HG03045 (cell line): ENCODE measurements at regions not wholly inside any gene's neighbourhood (a gene's known extent, or its start where the extent isn't known, plus 50 kb on each side); places are given as distances from the start of the nearest gene placed in this dataset.

Experiments
- ATAC-seq: cut with Tn5 transposase; IDR thresholded peaks from one replicate; pipeline ENCODE4 v1.9.1; 2021; ENCODE audit warnings: mild to moderate bottlenecking, moderate library complexity; ENCODE audit not compliant: unreplicated experiment

- no peak for ATAC-seq
These were observed 1015.7 kb downstream of the TUSC7 start for GRCh38 chr3:117725314-117725713.

- no peak for ATAC-seq
These were observed 1017.2 kb downstream of the TUSC7 start for GRCh38 chr3:117726776-117727175.

GRCh38 chr3:117728226-117728625 lies 1018.6 kb downstream of the TUSC7 start:
- ATAC-seq = no peak

DNA sequence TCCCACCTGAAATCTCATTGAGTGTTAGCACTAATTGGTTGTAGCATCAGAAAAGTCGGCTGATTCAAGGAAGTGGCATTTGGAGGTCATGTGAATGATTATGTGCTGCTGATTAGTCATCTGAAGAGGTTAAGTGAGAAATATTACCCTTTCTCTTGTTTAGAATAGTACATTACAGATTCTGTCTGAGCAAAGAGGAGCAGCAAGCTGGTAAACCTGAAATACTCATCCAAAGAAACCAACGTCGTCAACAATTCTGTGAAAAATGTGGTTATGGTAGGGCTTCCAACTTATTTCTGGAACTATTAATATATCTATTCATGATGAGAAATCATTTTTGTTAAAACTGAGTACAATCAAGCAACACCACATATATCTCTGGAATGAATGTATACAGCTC lies 1024.9 kb downstream of the TUSC7 start:
- no peak for ATAC-seq

DNA sequence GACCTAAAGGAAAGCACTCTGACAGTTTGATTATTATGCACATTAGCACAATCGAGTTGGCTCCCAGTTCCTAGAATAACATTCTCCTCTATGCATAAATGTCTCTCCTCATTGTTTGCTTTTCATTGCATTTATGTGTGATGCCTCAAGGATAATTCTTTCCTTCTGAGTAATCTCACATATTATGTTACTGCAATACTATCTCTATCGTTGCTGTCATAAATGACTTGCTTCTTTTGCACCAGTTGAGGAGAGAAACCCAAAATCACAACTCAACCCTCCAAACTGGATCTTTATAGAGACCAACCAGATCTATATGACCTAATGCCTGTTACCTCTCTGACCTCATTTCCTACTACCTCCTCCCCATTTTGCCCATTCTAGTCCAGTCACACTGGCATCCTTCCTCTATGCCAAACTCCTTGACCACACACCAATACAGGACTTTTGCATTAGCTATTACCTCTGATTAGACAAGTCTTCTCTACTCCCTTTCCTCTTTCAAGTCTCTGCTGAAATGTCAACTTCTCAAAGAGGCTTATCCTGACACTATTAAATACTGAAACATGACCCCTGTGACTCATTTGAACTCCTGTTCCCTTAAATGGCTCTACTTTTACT lies 1026.0 kb downstream of the TUSC7 start:
- no peak for ATAC-seq

- no peak for ATAC-seq
These were observed 1027.3 kb downstream of the TUSC7 start for GRCh38 chr3:117736846-117737245.

DNA sequence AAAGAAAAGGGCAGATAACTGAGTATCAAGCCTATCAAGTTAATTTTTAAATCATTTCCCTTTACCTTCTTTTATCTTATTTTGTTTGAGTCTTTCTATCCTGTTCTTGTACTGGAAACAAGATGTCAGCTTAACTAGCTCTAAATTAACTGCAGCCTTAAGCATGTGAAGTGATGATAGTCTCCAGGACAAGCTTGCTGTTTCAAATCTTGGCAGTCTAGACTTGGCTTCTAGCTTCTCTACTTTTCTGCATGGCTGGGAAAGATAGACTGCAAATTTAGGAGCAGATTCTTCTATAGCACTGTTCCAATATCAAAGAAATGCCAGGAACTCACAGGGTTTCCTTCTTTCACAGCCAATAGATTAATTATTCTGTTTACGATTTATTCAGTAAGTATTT lies 1034.4 kb downstream of the TUSC7 start:
- no peak for ATAC-seq

DNA sequence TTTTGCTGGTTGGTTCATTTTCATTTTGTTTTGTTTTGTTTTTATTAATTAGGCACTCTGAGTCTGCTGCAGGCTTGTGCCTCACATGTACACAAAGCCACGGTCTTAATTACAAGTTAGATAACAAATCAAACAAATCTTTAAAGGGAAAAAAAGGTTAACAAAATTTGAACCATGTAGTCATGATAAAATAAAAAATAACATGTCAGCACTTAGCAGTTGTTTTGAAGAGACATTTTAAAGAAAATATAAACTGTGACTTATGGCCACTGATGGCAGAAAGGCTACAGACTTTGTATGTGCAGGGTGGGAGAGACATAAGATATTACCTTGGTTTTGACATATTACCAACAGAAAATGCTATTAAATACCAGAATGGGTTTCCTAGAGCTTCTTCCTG lies 1035.4 kb downstream of the TUSC7 start:
- no peak for ATAC-seq

DNA sequence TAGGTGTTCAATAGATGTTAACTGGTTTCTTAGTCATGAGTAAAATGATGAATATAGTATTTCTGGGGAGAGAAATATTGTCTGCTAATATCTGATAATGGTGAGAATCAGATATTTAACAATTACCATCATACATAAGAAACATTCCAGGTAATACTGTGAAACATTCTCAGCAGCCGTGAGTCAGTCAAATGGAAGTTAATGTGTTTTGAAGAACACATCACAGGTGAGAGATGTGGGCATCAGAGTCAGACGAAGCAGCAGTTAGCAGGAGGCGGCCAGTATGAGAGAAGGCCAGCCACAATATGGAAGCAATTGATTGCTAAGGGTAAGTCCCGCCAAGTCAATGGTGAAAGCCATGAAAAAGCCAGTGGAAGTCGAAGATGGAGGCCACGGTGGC lies 1035.9 kb downstream of the TUSC7 start:
- ATAC-seq = no peak

DNA sequence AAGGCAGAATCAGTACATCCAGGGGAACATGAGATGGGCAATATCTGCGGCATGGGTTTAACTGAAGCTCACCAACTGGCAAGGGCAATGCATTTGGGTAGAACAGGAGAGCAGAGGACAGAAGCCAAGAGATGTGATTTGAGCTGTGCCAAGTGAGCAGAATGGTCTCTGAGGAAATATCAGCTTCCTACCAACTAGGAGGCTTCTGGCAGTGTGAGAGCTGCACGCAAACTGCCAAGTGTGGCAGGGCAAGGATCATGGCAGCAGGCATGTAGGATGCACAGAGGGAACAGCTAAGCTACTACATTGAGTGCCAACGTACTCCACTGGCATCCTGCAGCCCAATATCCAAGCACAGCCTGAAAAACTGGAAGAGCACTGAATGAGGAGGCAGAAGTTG lies 1036.5 kb downstream of the TUSC7 start:
- ATAC-seq = no peak

DNA sequence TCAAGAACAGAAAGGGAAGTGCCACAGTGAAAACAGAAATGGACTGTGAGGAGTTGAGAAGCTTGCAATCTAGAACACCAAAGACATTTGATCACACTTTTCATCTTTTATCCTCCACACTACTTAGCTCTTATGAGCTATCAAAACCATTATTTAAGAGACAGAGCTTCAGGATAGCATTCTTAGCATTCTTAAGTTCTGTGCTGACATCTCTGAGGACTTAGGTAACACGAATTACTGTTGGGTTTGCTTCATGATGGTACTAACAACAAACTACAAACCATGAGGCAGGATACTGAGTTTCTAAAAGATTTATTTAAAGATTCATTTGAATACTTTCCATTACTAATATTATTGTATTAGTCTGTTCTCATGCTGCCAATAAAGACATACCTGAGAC lies 1038.6 kb downstream of the TUSC7 start:
- no peak for ATAC-seq

- ATAC-seq = no peak
These were observed 1041.2 kb downstream of the TUSC7 start for GRCh38 chr3:117750674-117751269.

GRCh38 chr3:117751651-117752050 lies 1042.1 kb downstream of the TUSC7 start:
- ATAC-seq = no peak

DNA sequence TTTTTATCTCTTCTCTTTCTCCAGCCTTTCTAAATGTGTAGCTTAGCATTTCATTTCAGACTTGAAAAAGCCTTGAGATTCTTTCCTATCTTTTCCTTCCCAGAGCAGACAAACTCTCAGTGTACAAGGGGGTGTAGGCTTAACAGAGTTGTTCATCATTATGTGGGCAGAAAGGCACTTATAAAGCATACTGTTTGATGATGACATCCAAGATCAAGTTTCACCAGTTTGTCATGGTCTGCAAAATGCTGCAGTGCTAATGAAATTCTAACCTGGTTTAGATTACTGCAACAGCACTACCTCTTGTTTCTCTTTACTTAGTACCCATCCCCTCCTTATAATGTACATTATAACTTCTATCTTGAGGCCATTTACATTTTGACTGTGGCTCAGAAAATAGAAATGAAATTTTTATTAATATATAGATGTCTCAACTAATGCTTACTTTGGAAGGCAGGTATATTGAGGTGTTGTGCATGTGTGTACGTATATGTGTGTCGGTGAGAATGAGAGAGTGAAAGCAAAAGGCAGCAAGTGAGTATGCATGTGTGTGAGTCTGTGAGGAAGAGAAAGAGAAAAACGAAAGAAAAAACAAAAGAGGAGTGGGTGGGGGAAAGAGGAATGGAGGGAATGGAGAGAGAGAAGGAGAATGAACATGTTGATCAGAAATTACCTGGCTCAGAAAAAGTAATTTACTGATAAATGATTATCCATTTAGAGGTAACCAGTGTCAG lies 1043.6 kb downstream of the TUSC7 start:
- ATAC-seq = no peak

GRCh38 chr3:117754058-117754457 lies 1044.5 kb downstream of the TUSC7 start:
- no peak for ATAC-seq

DNA sequence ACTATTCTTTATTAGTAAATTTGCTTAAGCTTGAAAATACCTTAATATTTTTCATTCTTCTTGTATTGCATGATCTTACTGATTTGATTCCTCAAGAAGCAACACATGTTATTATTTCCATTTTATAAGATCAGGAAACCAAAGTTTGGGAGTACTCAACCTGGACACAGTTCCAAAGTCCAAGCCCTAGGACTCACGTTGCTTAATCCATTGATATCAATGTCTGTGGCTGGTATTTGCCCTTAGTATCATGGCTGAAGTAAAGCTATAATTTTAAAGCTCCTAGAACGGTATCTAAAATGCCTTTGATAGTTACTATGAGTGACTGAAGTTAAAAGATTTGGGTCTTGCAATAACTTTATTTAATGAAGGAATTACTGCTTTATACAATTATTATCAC lies 1045.3 kb downstream of the TUSC7 start:
- ATAC-seq = no peak

- no peak for ATAC-seq
These were observed 1047.0 kb downstream of the TUSC7 start for GRCh38 chr3:117756563-117756962.

DNA sequence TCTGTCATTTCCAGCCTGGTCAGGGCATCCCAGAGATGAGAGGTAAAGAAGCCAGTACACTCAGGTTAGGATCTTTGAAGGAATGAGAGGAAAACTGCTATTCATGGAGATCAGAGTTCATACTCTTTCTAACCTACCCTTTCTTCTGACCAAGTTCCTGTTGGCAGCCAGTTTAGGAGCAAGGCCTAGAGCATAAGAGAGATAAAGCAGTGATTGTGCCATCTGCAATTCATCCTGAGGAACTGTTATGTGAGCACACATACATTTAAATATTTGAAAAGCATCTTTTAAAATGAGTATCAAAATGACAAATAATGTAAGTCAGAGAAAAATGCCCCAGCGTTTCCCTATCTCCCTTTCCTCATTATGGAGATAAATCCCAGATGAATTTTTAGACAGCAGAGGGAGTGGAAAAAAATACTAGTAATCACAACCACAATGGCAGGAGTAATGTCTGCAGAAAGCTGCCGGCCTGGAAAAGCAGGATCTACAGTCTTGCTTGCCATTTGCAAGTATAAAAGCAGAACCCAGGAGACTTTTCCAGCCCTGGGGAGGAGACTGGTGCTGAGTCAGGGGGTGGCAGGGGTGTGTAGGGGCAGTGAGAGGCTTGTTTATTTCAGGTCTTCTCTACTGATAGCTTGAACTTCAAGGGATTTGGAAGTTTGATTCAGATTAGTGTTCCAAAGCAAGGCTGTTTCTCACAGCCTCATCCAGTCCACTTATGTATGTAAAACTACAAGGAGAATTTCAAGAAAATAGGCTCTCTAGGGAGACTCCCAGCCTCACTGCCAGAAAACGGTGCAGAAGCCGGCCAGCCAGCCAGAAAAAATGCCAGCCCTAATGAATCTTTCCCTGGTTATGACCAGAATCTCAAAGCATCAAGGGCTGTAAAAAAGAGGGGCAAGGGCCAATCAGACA lies 1052.4 kb downstream of the TUSC7 start:
- no peak for ATAC-seq

DNA sequence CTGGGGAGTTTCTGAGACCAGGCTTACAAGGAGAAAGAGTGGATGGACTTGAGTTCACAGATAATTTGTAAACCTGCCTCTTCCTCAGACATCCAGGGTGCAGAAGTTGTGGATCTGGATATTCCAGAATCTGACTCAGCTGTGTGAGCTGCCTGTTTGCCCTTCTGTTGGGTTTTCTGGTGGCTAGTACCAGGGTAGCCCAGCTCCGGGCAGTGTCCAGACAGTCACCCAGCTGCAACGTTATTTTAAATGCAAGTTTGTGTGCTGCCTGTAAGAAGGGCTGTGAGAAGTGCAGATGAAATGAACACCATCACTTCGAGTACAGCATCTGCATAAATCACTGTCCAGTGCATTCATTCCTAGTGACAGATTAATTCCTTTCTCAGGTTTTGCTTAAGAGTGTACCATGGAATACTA lies 1053.0 kb downstream of the TUSC7 start:
- no peak for ATAC-seq

DNA sequence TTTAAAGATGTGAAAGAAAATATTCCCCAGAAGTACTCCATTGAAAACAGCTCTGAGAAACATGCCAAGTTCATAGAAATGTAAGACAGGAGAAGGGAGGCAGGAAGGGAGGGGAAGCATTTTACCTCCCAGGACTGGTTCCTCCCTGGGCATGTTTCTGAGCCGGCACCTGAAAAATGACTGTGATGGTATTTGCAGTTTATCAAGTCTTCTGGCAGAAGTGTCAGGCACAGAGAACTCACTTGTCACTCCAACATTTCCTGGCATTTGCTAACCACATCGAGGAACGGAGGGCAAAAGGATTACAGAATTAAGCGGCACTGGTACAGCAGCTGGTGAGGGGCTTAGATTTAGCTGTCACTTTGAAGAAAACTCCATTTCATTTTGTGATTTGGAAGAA lies 1054.0 kb downstream of the TUSC7 start:
- no peak for ATAC-seq

GRCh38 chr3:117768581-117768980 lies 1059.0 kb downstream of the TUSC7 start:
- no peak for ATAC-seq
